SU-DHL-6 (cell line): ENCODE measurements at regions not wholly inside any gene's neighbourhood (a gene's known extent, or its start where the extent isn't known, plus 50 kb on each side); places are given as distances from the start of the nearest gene placed in this dataset.
"Not testable (repeated sequence)": the region's sequence is repeated elsewhere in the genome, so short reads cannot be mapped to it uniquely, and the experiment has no call there.

Source experiments
- H2AFZ ChIP-seq: fragments of 200-600 bp; sonication (generic); 2 replicates; pipeline ENCODE4 v1.6.1; 2014; ENCODE audit warnings: low read depth, mild to moderate bottlenecking, moderate library complexity, mixed read lengths, antibody characterized with exemption, low read length; ENCODE audit not compliant: severe bottlenecking
- H3F3A ChIP-seq: fragments of 200-600 bp; shearing (Covaris generic); 2 replicates; pipeline ENCODE4 v1.6.0; 2016; ENCODE audit warnings: antibody characterized with exemption, mild to moderate bottlenecking; ENCODE audit not compliant: insufficient read depth
- H3K27ac ChIP-seq: fragments of 200-600 bp; sonication (generic); 2 replicates; pipeline ENCODE4 v1.5.1; 2016; ENCODE audit warnings: low read depth, mild to moderate bottlenecking, low read length, moderate library complexity, mixed read lengths
- H3K27me3 ChIP-seq: fragments of 200-600 bp; sonication (generic), shearing (Covaris generic); 2 replicates; pipeline ENCODE4 v1.6.0; 2014; ENCODE audit warnings: mild to moderate bottlenecking, low read length
- H3K36me3 ChIP-seq: fragments of 200-600 bp; sonication (generic); 2 replicates; pipeline ENCODE4 v1.6.1; 2014; ENCODE audit warnings: mild to moderate bottlenecking, low read length, mixed read lengths
- H3K4me2 ChIP-seq: fragments of 300-600, 200-600 bp; shearing (Covaris generic), sonication (generic); 2 replicates; pipeline ENCODE4 v1.6.0; 2014; ENCODE audit warnings: low read length, low read depth, mild to moderate bottlenecking; ENCODE audit not compliant: poor library complexity, severe bottlenecking
- H3K4me3 ChIP-seq: fragments of 200-600 bp; sonication (generic); 2 replicates; pipeline ENCODE4 v1.5.1; 2014; ENCODE audit warnings: antibody characterized with exemption, low read length, mild to moderate bottlenecking, mixed read lengths; ENCODE audit not compliant: insufficient read depth, poor library complexity, severe bottlenecking
- H3K79me2 ChIP-seq: fragments of 200-600 bp; sonication (generic); 2 replicates; pipeline ENCODE4 v1.6.1; 2014; ENCODE audit warnings: mild to moderate bottlenecking, low read length, moderate library complexity; ENCODE audit not compliant: insufficient read depth
- H3K9ac ChIP-seq: fragments of 200-600 bp; sonication (generic); 2 replicates; pipeline ENCODE4 v1.7.0; 2014; ENCODE audit warnings: mild to moderate bottlenecking, low read length
- H3K9me2 ChIP-seq: fragments of 200-600 bp; sonication (generic); replicated peaks from 2 replicates; pipeline ENCODE4 v1.6.1; 2014; ENCODE audit warnings: low read length; ENCODE audit not compliant: insufficient read depth
- H3K9me3 ChIP-seq: fragments of 200-600 bp; sonication (generic); 2 replicates; pipeline ENCODE4 v1.6.1; 2014; ENCODE audit warnings: low read length, mixed read lengths; ENCODE audit not compliant: insufficient read depth
- H4K20me1 ChIP-seq: fragments of 200-600 bp; sonication (generic); 2 replicates; pipeline ENCODE4 v1.6.1; 2014; ENCODE audit warnings: low read depth, mild to moderate bottlenecking, antibody characterized with exemption, low read length, moderate library complexity, mixed read lengths
- CTCF ChIP-seq: fragments of 200-600 bp; sonication (generic); IDR thresholded peaks from one replicate; pipeline ENCODE4 v1.5.1; 2017; ENCODE audit warnings: antibody characterized with exemption, mild to moderate bottlenecking, low read length, moderate library complexity; ENCODE audit not compliant: insufficient read depth, poor library complexity, severe bottlenecking
- EZH2phosphoT487 ChIP-seq: fragments of 200-600 bp; sonication (generic), shearing (Covaris generic); conservative IDR thresholded peaks from 2 replicates; pipeline ENCODE4 v1.6.1; 2018; ENCODE audit warnings: mild to moderate bottlenecking, antibody characterized with exemption, low read length, moderate library complexity, mixed read lengths

- Histone ChIP-seq H3K9me3 (no peaks in the 10 kb centered on the region), H3K79me2 (no peaks in the 10 kb centered on the region), H3K4me3 (no peak overlapping the region), H3K9ac (no peak overlapping the region), H2AFZ (no peak overlapping the region), H3K27ac (no peak overlapping the region), H3K4me2 (no peak overlapping the region), H4K20me1 (no peaks in the 10 kb centered on the region), H3F3A (no peaks in the 10 kb centered on the region), H3K27me3 (no peaks in the 10 kb centered on the region), H3K9me2 (no peaks in the 10 kb centered on the region), H3K36me3 (no peaks in the 10 kb centered on the region)
- TF ChIP-seq EZH2phosphoT487, result no peak
- TF ChIP-seq CTCF, result no peak
Observed at GRCh38 chr5:63194126-63194525, 615.5 kb downstream of the LRRC70 start.

- H3K36me3 ChIP-seq, H2AFZ ChIP-seq, H3K9ac ChIP-seq, H3K4me3 ChIP-seq, H3K4me2 ChIP-seq, H3K9me3 ChIP-seq, H3K9me2 ChIP-seq, H4K20me1 ChIP-seq, H3K27ac ChIP-seq, H3K27me3 ChIP-seq, H3K79me2 ChIP-seq, H3F3A ChIP-seq: not testable (repeated sequence)
Observed at GRCh38 chr5:63180190-63180589, 601.6 kb downstream of the LRRC70 start.

GRCh38 chr5:63175850-63176249 is 597.2 kb downstream of the LRRC70 start:
- H3K4me3 ChIP-seq, result no peak overlapping the region
- H3K4me2 ChIP-seq, result no peak overlapping the region
- H3K9ac ChIP-seq, result no peak overlapping the region
- no peak overlapping the region for H3K27ac ChIP-seq
- no peaks in the 10 kb centered on the region for H3K27me3 ChIP-seq
- no peaks in the 10 kb centered on the region for H3K79me2 ChIP-seq
- no peaks in the 10 kb centered on the region for H4K20me1 ChIP-seq
- no peaks in the 10 kb centered on the region for H3F3A ChIP-seq
- H2AFZ ChIP-seq, result no peak overlapping the region
- no peaks in the 10 kb centered on the region for H3K9me2 ChIP-seq
- no peaks in the 10 kb centered on the region for H3K9me3 ChIP-seq
- H3K36me3 ChIP-seq, result no peaks in the 10 kb centered on the region
- TF ChIP-seq CTCF (no peak), EZH2phosphoT487 (no peak)

GRCh38 chr5:63170486-63170885 is 591.9 kb downstream of the LRRC70 start:
- Histone ChIP-seq H3K9ac (no peak overlapping the region), H3K4me2 (no peak overlapping the region), H2AFZ (no peak overlapping the region)

More at GRCh38 chr5:63170486-63170885, 591.9 kb downstream of the LRRC70 start:
- Histone ChIP-seq H3F3A (no peaks in the 10 kb centered on the region), H3K9me3 (no peaks in the 10 kb centered on the region), H4K20me1 (no peaks in the 10 kb centered on the region), H3K27ac (no peak overlapping the region), H3K36me3 (no peaks in the 10 kb centered on the region), H3K9me2 (no peaks in the 10 kb centered on the region), H3K4me3 (no peak overlapping the region), H3K27me3 (no peaks in the 10 kb centered on the region), H3K79me2 (no peaks in the 10 kb centered on the region)
- TF ChIP-seq EZH2phosphoT487, result no peak
- TF ChIP-seq CTCF, result no peak
